GM11168 (cell line): ENCODE measurements at regions not wholly inside any gene's neighbourhood (a gene's known extent, or its start where the extent isn't known, plus 50 kb on each side); places are given as distances from the start of the nearest gene placed in this dataset.
"Not testable (repeated sequence)": the region's sequence is repeated elsewhere in the genome, so short reads cannot be mapped to it uniquely, and the experiment has no call there.

Experiments used
- in situ Hi-C: fragments of 300-500 bp; cut with MboI; formaldehyde crosslinking; loops from one replicate; pipeline ENCODE4 v1.12.0; 2022; ENCODE audit warnings: low sequenced_read_pairs; ENCODE audit not compliant: unreplicated experiment

GRCh38 chr21:20882462-20883407 lies 115.5 kb upstream of the NCAM2 start:
- in situ Hi-C loops: no loop called here

DNA sequence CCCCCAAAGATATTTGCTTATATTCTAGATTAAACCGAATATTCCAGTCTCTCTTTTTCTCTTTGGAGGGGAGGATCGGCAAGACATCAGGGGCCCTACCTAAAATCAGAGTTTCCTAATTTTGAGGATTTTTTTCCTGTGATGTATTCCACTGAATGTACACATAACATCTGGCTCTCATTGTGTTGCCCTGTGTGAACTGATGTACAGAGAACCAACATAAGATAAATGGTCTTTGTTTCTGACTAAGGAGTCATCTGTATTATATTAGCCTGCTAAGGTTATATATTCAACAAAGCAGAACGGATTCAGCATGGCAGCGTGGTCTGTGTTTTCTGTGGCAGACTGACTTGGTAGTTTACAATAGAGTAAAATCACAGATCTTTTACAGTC lies 114.8 kb upstream of the NCAM2 start:
- in situ Hi-C loops: no loop called here

GRCh38 chr21:20902511-20902910 lies 95.7 kb upstream of the NCAM2 start:
- in situ Hi-C loops: no loop called here

DNA sequence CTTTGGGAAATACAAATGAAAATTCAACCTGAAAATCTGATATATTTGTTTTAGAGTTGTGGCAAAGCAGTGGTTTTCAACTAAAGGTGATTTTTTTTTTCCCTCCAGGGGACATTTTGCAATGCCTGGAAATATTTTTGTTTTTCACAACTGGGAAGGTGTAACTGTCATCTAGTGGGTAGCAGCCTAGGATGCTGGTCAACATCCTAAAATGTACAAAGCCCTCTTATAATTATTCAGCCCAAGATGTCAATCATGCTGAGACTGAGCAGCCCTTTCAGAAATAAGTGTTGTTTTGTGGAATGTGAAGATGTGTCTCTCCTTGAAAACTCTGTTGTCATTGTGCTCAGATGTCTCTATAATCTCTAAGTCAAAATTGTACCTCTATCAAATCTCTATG lies 95.2 kb upstream of the NCAM2 start:
- in situ Hi-C loops: no loop called here

DNA sequence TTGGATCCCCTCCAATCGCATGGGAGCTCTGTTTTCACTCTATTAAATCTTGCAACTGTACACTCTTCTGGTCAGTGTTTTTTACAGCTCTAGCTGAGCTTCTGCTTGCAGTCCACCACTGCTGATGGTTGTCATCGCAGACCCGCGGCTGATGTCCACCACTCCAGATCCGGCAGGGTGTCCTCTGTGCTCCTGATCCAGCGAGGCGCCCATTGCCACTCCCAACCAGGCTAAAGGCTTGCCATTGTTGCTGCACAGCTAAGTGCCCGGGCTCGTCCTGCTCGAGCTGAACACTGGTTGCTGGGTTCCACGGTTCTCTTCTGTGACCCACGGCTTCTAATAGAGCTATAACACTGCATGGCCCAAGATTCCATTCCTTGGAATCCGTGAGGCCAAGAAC lies 70.7 kb upstream of the NCAM2 start:
- in situ Hi-C loops: not testable (repeated sequence)

GRCh38 chr21:20942523-20942922 lies 55.7 kb upstream of the NCAM2 start:
- in situ Hi-C loops: no loop called here

DNA sequence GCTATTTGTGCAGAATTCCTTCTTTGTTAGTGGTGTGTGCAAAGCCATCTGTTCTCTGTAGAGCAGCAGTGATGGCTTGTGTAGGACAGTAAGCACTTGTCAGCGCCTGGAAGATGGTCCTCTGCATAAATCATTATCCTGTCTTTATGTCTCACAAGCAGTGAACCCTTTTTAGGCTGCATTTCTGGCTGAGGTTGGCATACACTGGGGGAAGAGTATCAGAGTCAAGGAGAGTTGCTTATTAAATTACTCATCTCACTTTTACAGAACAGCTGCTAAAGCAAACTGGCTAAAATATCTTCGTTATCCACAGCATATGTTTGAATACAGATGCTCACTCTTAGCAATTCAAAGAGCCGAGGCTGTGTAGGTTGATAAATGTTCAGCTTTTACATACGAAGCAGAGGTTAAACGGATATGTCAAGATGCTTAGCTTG lies 54.6 kb upstream of the NCAM2 start:
- in situ Hi-C loops: no loop called here

DNA sequence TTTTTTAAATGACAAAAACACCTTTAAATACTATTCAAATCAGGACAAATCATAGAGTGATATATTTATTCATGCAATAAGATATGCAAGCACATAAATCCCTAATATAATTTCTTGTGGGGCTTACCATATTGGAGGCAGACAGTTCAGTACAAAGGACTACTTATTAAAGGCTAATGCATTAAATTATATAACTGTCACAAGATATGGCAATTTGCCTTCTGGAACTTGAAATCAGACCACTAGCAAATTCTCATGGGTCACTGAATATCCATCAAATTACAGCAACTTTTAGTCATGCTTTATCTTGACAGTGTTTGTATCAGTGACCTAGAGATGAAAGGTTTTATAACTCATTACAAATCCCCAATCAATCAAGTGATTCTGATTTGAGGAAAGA lies 54.1 kb upstream of the NCAM2 start:
- in situ Hi-C loops: no loop called here

- in situ Hi-C loops: no loop called here
Observed at GRCh38 chr21:20946701-20947100, 51.5 kb upstream of the NCAM2 start.
